Endodermal cell (in vitro differentiated cells): ENCODE measurements at regions not wholly inside any gene's neighbourhood (a gene's known extent, or its start where the extent isn't known, plus 50 kb on each side); places are given as distances from the start of the nearest gene placed in this dataset.

Source experiments
- DNase-seq: peaks from one replicate; pipeline ENCODE4 v3.0.0-alpha.2; 2017
- H3K27ac ChIP-seq: 2 replicates; pipeline ENCODE4 v1.5.1; 2013; ENCODE audit warnings: mild to moderate bottlenecking, low read depth, low read length, moderate library complexity
- H3K27me3 ChIP-seq: 2 replicates; pipeline ENCODE4 v1.6.1; 2013; ENCODE audit warnings: mild to moderate bottlenecking, low read length, moderate library complexity; ENCODE audit not compliant: insufficient read depth, control insufficient read depth, poor library complexity, severe bottlenecking
- H3K36me3 ChIP-seq: 2 replicates; pipeline ENCODE4 v1.7.0; 2013; ENCODE audit warnings: mild to moderate bottlenecking, low read length, moderate library complexity; ENCODE audit not compliant: control insufficient read depth, insufficient read depth
- H3K4me1 ChIP-seq: one replicate; pipeline ENCODE4 v1.7.0; 2013; ENCODE audit warnings: low read length; ENCODE audit not compliant: control insufficient read depth, insufficient read depth
- H3K4me3 ChIP-seq: 2 replicates; pipeline ENCODE4 v1.5.1; 2013; ENCODE audit warnings: mild to moderate bottlenecking, low read length, moderate library complexity
- H3K9ac ChIP-seq: 2 replicates; pipeline ENCODE4 v1.6.1; 2013; ENCODE audit warnings: mild to moderate bottlenecking, low read length, moderate library complexity; ENCODE audit not compliant: poor library complexity, severe bottlenecking; ENCODE audit errors: extremely low read depth
- H3K9me3 ChIP-seq: 2 replicates; pipeline ENCODE4 v1.6.1; 2013; ENCODE audit warnings: mild to moderate bottlenecking, low read length, moderate library complexity; ENCODE audit not compliant: control insufficient read depth
- H3K27ac Mint-ChIP-seq: 2 replicates; pipeline ENCODE4 v1.8.0; 2020; ENCODE audit warnings: mixed read lengths
- H3K27me3 Mint-ChIP-seq: 2 replicates; pipeline ENCODE4 v1.8.0; 2021; ENCODE audit warnings: mild to moderate bottlenecking, mixed read lengths; ENCODE audit not compliant: insufficient read depth
- H3K36me3 Mint-ChIP-seq: 2 replicates; pipeline ENCODE4 v1.8.0; 2020; ENCODE audit warnings: low read depth, mixed read lengths
- H3K4me1 Mint-ChIP-seq: 2 replicates; pipeline ENCODE4 v1.8.0; 2020; ENCODE audit warnings: mixed read lengths
- H3K4me3 Mint-ChIP-seq: 2 replicates; pipeline ENCODE4 v1.8.0; 2020; ENCODE audit warnings: mild to moderate bottlenecking, moderate library complexity, mixed read lengths
- H3K9me3 Mint-ChIP-seq: 2 replicates; pipeline ENCODE4 v1.8.0; 2020; ENCODE audit warnings: mild to moderate bottlenecking, mixed read lengths
- CTCF ChIP-seq: fragments of 200-600 bp; sonication (generic); conservative IDR thresholded peaks from 2 replicates; pipeline ENCODE4 v1.5.0; 2021; ENCODE audit warnings: antibody characterized with exemption, mild to moderate bottlenecking
- WGBS, 2 experiments: methylation state at CpG; one replicate each; pipeline versions ENCODE4 v1.1.5 to v1.1.7; 2013; ENCODE audit warnings: missing lambda C conversion rate in 2 of 2, mixed read lengths in 1 of 2; ENCODE audit not compliant: insufficient coverage in 1 of 2, insufficient read length in 1 of 2; 5-methylcytosine and 5-hydroxymethylcytosine counted together

DNA sequence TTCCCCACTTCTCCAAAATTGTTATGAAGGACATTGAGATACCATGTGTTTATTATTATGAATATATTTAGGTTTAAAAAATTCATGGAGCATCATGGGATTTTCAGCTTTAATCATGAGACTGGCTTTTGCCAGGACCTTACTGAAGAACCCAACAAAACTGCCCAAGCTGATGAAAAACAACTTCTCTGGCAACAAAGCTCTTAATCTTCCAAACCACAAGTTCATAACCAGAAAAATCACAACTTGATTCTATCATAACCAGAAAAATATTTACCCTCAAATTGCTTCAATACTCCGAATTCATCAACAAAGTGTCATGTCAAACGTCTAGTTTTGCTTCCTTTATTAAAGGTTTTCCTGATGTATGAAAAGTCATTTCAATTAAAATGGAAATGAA, 971.8 kb upstream of the ACVR2A start:
- 87% methylated on average over 1 of the region's 2 CpGs; no CpG with 5 or more reads in 1 of the 2 experiments for WGBS, 2 experiments
- H3K4me3 ChIP-seq, result no peak overlapping the region
- no peak overlapping the region for H3K27ac ChIP-seq
- no peak overlapping the region for H3K9ac ChIP-seq
- Mint-ChIP-seq H3K27me3 (no peaks in the 10 kb centered on the region), H3K9me3 (no peaks in the 10 kb centered on the region), H3K4me1 (peaks cover 13% of the 10 kb centered on the region), H3K27ac (no peak overlapping the region), H3K4me3 (no peak overlapping the region), H3K36me3 (no peaks in the 10 kb centered on the region)
- H3K4me1 ChIP-seq, result no peaks in the 10 kb centered on the region
- H3K36me3 ChIP-seq, result no peaks in the 10 kb centered on the region
- TF ChIP-seq CTCF, result no peak
- no peaks in the 10 kb centered on the region for H3K27me3 ChIP-seq
- DNase-seq, result no peak
- H3K9me3 ChIP-seq, result no peaks in the 10 kb centered on the region

DNA sequence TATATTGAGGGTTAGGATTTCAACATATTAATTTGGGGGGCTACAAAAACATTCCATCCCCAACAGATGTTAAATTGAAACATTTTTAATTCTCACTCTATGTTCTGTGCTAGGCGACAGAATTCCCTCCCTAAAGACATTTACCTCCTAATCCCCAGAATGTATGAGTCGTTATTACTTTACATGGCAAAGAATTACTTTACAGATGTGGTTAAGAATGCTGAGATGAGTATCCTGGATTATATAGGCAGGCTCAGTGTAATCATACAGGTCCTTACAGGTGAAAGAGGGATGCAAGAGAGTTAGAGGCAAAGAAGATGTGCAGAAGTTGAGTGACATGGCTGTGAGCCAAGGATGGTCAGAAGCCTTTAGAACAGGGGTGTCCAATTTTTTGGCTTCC, 974.1 kb upstream of the ACVR2A start:
- H3K9ac ChIP-seq, result no peak overlapping the region
- peaks cover under 1% of the 10 kb centered on the region for H3K9me3 Mint-ChIP-seq
- no peaks in the 10 kb centered on the region for H3K36me3 ChIP-seq
- no peak overlapping the region for H3K4me3 Mint-ChIP-seq
- 97% methylated on average over 2 of the region's 2 CpGs; no CpG with 5 or more reads in 1 of the 2 experiments for WGBS, 2 experiments
- H3K27me3 Mint-ChIP-seq, result no peaks in the 10 kb centered on the region
- H3K9me3 ChIP-seq, result no peaks in the 10 kb centered on the region
- H3K36me3 Mint-ChIP-seq, result no peaks in the 10 kb centered on the region
- no peak overlapping the region for H3K27ac Mint-ChIP-seq
- H3K27me3 ChIP-seq, result no peaks in the 10 kb centered on the region
- H3K4me3 ChIP-seq, result no peak overlapping the region
- TF ChIP-seq CTCF, result no peak
- no peak overlapping the region for H3K27ac ChIP-seq
- peaks cover 15% of the 10 kb centered on the region for H3K4me1 Mint-ChIP-seq
- H3K4me1 ChIP-seq, result peaks cover 4% of the 10 kb centered on the region
- no peak for DNase-seq

DNA sequence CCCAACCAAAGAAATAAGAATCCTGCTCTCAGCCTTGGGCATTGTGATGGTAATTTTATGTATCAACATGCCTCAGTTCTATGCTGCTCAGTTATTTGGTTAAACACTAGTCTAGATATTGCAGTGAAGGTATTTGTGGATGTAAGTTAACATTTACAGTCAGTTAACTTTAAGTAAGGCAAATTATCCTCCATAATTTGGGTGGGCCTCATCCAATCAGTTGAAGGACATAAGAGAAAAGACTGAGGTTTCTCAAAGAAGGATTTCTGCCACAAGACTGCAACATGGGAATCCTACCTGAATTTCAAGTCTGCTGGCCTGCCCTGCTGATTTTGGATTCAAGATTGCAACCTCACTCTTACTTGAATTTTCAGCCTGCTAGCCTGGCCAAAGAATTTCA, 975.5 kb upstream of the ACVR2A start:
- Histone ChIP-seq H3K27me3 (no peaks in the 10 kb centered on the region), H3K36me3 (no peaks in the 10 kb centered on the region), H3K4me3 (no peak overlapping the region), H3K9ac (no peak overlapping the region), H3K9me3 (peaks cover 10% of the 10 kb centered on the region), H3K27ac (no peak overlapping the region), H3K4me1 (peaks cover 4% of the 10 kb centered on the region)
- Mint-ChIP-seq H3K9me3 (peaks cover 8% of the 10 kb centered on the region), H3K4me1 (peaks cover 15% of the 10 kb centered on the region), H3K4me3 (no peak overlapping the region), H3K27me3 (no peaks in the 10 kb centered on the region), H3K27ac (no peak overlapping the region), H3K36me3 (peaks cover under 1% of the 10 kb centered on the region)
- TF ChIP-seq CTCF, result no peak
- DNase-seq, result no peak
